Loucy (cell line): ENCODE measurements at regions not wholly inside any gene's neighbourhood (a gene's known extent, or its start where the extent isn't known, plus 50 kb on each side); places are given as distances from the start of the nearest gene placed in this dataset.

Experiments
- H2AFZ ChIP-seq: fragments of 200-600 bp; sonication (generic); 2 replicates; pipeline ENCODE4 v1.6.0; 2016; ENCODE audit warnings: antibody characterized with exemption, mild to moderate bottlenecking, low read length, moderate library complexity
- H3F3A ChIP-seq: fragments of 200-600 bp; 2 replicates; pipeline ENCODE4 v1.6.0; 2016; ENCODE audit warnings: antibody characterized with exemption, low read depth, mild to moderate bottlenecking
- H3K27me3 ChIP-seq: fragments of 200-600 bp; sonication (generic); 2 replicates; pipeline ENCODE4 v1.6.1; 2014; ENCODE audit warnings: low read length, mild to moderate bottlenecking; ENCODE audit not compliant: insufficient read depth, poor library complexity, severe bottlenecking
- H3K36me3 ChIP-seq: fragments of 200-600 bp; sonication (generic); 2 replicates; pipeline ENCODE4 v1.6.1; 2016; ENCODE audit warnings: low read length; ENCODE audit not compliant: insufficient read depth
- H3K4me1 ChIP-seq: fragments of 200-600 bp; sonication (generic); 2 replicates; pipeline ENCODE4 v1.5.1; 2014; ENCODE audit warnings: low read length, mild to moderate bottlenecking; ENCODE audit not compliant: insufficient read depth, poor library complexity, severe bottlenecking
- H3K4me2 ChIP-seq: fragments of 200-600 bp; sonication (generic); 2 replicates; pipeline ENCODE4 v1.6.0; 2014; ENCODE audit warnings: antibody characterized with exemption, low read length, low read depth, mild to moderate bottlenecking; ENCODE audit not compliant: poor library complexity, severe bottlenecking
- H3K4me3 ChIP-seq: fragments of 200-600 bp; sonication (generic); 2 replicates; pipeline ENCODE4 v1.5.1; 2014; ENCODE audit warnings: low read length, mild to moderate bottlenecking, mixed read lengths; ENCODE audit not compliant: poor library complexity, severe bottlenecking
- H3K79me2 ChIP-seq: fragments of 200-600 bp; sonication (generic); 2 replicates; pipeline ENCODE4 v1.6.1; 2014; ENCODE audit warnings: low read length; ENCODE audit not compliant: insufficient read depth
- H3K9ac ChIP-seq: fragments of 200-600 bp; sonication (generic); 2 replicates; pipeline ENCODE4 v1.6.0; 2014; ENCODE audit warnings: mild to moderate bottlenecking, low read depth, low read length, moderate library complexity; ENCODE audit not compliant: poor library complexity, severe bottlenecking
- H3K9me2 ChIP-seq: fragments of 200-600 bp; sonication (generic); replicated peaks from 2 replicates; pipeline ENCODE4 v1.6.1; 2016; ENCODE audit warnings: low read depth, low read length, mixed read lengths
- H3K9me3 ChIP-seq: fragments of 200-600 bp; sonication (generic); 2 replicates; pipeline ENCODE4 v1.6.1; 2014; ENCODE audit warnings: mild to moderate bottlenecking, antibody characterized with exemption, low read length, low read depth; ENCODE audit not compliant: insufficient read depth
- H4K20me1 ChIP-seq: fragments of 200-600 bp; sonication (generic); 2 replicates; pipeline ENCODE4 v1.6.0; 2014; ENCODE audit warnings: antibody characterized with exemption, low read length, mild to moderate bottlenecking; ENCODE audit not compliant: insufficient read depth, poor library complexity, severe bottlenecking
- CTCF ChIP-seq: fragments of 200-600 bp; sonication (generic); conservative IDR thresholded peaks from 2 replicates; pipeline ENCODE4 v1.5.1; 2014; ENCODE audit warnings: mild to moderate bottlenecking, antibody characterized with exemption, low read length
- EZH2phosphoT487 ChIP-seq: fragments of 200-600 bp; IDR thresholded peaks from 2 replicates; pipeline ENCODE4 v1.6.1; 2018; ENCODE audit warnings: antibody characterized with exemption, mild to moderate bottlenecking, moderate library complexity, borderline replicate concordance

DNA sequence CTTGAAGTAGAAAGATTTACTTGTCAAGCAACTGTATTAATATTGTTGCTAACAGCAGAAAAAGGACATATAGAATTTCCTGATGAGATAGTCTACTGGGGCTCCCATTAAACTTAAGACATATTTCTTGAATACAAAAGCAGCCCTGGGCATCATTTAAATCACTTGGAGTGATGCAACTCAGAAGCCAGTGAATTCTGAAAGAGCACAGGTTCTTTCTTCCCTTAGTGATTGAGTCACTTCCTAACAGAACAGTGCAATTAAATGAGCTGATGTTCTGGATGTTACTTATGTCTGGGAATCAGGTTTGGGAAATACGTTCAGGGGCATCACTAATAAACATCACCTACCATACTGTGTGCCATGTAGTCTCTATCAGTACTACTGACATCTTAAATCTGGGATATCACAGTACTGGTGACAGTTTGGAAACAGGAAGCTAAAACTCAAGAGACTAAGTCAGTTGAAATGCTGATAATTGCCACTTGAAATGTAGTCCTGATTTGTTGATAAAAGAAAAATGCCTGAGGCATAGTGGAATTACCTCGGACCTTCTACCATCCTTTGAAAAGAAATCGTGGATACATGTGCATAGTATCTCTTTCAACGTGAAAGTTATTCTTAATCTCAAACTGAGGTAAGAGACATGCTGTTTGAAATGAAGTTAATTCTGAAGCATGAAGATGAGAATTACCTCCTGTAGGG lies 249.2 kb upstream of the GPRIN3 start:
- Histone ChIP-seq H4K20me1 (no peaks in the 10 kb centered on the region), H3K27me3 (no peaks in the 10 kb centered on the region), H3K4me2 (no peak overlapping the region), H2AFZ (peak overlapping the region; percentile 42; the same call in 1 of the 2 replicates), H3K4me1 (peaks cover 6% of the 10 kb centered on the region), H3K9me2 (no peaks in the 10 kb centered on the region), H3F3A (no peaks in the 10 kb centered on the region), H3K9ac (no peak overlapping the region), H3K79me2 (no peaks in the 10 kb centered on the region), H3K36me3 (no peaks in the 10 kb centered on the region), H3K9me3 (no peaks in the 10 kb centered on the region), H3K4me3 (no peak overlapping the region)
- TF ChIP-seq EZH2phosphoT487, result no peak
- TF ChIP-seq CTCF, result no peak

GRCh38 chr4:89551191-89551590 lies 243.6 kb upstream of the GPRIN3 start:
- no peak overlapping the region for H3K4me3 ChIP-seq
- TF ChIP-seq EZH2phosphoT487 (no peak), CTCF (no peak)
- H3K4me2 ChIP-seq, result no peak overlapping the region
- H3K36me3 ChIP-seq, result no peaks in the 10 kb centered on the region
- H3K4me1 ChIP-seq, result no peaks in the 10 kb centered on the region
- no peaks in the 10 kb centered on the region for H3F3A ChIP-seq
- no peaks in the 10 kb centered on the region for H3K79me2 ChIP-seq
- no peaks in the 10 kb centered on the region for H3K9me2 ChIP-seq
- no peaks in the 10 kb centered on the region for H3K27me3 ChIP-seq
- H4K20me1 ChIP-seq, result no peaks in the 10 kb centered on the region
- no peak overlapping the region for H2AFZ ChIP-seq
- H3K9ac ChIP-seq, result no peak overlapping the region
- H3K9me3 ChIP-seq, result no peaks in the 10 kb centered on the region

DNA sequence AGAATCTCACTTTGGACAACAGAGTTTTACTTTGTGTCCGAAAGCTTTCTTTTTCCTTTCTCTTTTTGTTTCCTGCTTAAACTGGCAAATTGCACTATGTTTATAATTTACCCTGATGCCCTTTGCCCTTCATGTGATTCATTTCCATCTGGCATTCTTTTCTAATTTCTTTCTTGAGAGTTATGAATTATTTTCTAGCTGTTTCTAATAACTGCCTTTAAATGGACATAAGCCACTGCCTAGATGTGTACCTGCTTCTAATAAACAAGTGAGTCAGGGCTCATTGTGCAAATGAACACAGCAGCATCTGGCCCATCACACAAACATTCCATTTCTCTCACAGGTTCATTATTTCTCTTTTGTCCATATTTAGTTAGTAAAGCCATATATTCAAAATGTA lies 242.3 kb upstream of the GPRIN3 start:
- Histone ChIP-seq H3K4me2 (no peak overlapping the region), H3K4me3 (no peak overlapping the region), H3K27me3 (no peaks in the 10 kb centered on the region), H3K9me2 (no peaks in the 10 kb centered on the region), H2AFZ (no peak overlapping the region), H3K9me3 (no peaks in the 10 kb centered on the region), H3K79me2 (no peaks in the 10 kb centered on the region), H3K9ac (no peak overlapping the region), H4K20me1 (no peaks in the 10 kb centered on the region), H3K4me1 (no peaks in the 10 kb centered on the region), H3K36me3 (no peaks in the 10 kb centered on the region), H3F3A (no peaks in the 10 kb centered on the region)
- TF ChIP-seq EZH2phosphoT487 (no peak), CTCF (no peak)
